T-helper 9 cell (primary cell): ENCODE measurements at regions not wholly inside any gene's neighbourhood (a gene's known extent, or its start where the extent isn't known, plus 50 kb on each side); places are given as distances from the start of the nearest gene placed in this dataset.

Experiments used
- DNase-seq: peaks from one replicate; pipeline ENCODE4 v3.0.0-alpha.2; 2020

DNA sequence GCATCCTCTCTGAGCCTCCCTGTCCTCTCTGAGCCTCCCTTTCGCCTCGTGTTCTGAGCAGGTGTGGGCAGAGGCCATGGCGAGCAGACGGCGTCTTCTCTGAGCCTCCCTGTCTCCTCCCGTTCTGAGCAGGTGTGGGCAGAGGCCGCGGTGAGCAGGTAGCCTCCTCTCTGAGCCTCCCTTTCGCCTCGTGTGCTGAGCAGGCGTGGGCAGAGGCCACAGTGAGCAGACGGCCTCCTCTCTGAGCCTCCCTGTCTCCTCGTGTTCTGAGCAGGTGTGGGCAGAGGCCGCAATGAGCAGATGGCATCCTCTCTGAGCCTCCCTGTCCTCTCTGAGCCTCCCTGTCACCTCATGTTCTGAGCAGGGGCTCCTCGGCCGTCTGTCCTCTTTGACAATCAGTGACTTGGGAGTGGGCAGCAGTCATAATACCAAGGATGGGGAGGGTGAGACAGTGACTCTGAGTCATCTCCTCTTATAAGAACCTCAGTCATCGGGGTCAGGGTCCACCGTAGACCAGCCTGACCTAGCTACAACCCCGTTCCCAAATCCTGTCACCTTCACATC is 395.1 kb upstream of the SALL3 start:
- no peak for DNase-seq

DNA sequence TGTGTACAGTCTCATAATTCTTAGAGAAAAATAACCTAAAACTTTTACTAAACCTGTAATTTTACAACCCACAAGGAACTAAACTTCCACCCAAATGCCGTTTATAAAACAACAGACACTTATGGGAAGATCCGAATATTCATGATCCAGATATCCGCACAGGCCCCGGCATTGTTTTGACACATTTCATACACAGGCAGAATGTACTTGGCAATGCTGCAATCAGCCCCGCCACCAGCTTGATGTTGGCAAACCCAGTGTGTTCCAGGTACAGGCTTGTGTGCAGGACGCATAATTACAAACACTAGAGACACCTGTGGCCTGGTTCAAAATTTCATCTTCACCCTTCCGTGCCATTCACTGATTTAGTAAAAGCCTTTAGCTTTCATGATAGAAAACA is 393.0 kb upstream of the SALL3 start:
- no peak for DNase-seq

DNA sequence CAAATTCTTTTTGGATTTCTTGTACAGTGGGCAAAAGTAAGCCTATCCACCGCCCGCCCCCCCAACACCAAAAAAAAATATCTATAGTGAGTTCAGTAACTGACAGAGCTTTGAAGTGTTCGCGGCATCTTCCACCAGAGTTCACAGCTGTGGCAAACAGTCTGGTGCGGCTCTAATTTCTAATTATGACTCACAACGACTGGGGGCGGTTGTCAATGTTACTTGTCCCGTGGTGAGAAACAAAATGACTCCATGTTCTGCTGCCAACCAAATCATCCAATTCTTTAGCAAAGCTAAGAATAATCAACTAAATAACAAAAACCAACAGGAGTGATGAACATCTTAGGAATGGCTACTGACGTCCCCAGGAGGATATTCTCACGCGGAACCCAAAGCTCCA is 392.5 kb upstream of the SALL3 start:
- DNase-seq, result no peak

GRCh38 chr18:78587626-78588600 is 391.7 kb upstream of the SALL3 start:
- DNase-seq, result no peak

DNA sequence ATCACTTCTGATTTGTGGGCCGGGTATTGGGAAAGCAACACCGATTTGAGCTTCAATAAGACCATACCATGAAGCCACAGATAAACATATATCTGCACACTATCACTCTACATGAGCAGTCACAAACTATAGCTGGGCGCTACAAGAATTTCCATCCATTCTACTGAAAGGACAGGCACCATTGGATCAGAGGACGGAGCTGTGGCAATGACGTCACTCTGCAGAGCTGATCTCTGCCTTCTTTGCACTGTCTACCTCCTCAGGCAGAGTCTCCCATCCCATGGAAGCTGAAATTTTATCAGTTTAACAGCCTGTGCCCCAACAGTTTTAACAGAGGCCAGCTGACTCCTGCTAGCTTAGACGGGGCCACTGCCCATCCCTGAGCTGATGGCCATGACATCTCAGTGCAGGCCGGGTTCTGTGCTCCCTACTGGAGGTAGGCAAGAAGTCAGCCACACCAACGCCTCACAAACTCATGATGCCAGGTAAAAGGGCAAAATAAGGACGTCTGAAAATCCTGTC is 389.6 kb upstream of the SALL3 start:
- no peak for DNase-seq

GRCh38 chr18:78595453-78595852 is 384.2 kb upstream of the SALL3 start:
- no peak for DNase-seq

GRCh38 chr18:78595924-78596573 is 383.6 kb upstream of the SALL3 start:
- DNase-seq, result no peak

- no peak for DNase-seq
Measured at GRCh38 chr18:78596794-78597345, 382.7 kb upstream of the SALL3 start.

- DNase-seq, result no peak
Measured at GRCh38 chr18:78601349-78601748, 378.3 kb upstream of the SALL3 start.

DNA sequence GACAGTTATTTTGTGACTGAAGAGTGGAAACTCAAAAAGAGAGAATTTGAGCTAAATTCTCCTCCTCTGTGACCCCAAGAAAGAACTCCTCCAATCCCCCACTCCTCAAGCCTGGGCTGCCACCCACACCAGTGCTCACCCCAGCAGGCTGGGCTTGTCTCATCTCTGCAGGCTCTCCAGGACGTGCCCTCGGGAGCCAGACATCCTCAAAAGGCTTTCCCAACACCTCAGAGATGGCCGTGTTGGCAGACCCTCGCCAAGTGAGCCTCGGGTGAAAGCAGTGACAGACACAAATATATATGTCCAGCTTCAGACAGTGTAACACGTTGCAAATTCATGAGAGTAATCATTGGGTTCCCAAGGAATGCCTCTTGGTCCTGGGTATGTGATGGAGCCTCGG is 377.7 kb upstream of the SALL3 start:
- no peak for DNase-seq

DNA sequence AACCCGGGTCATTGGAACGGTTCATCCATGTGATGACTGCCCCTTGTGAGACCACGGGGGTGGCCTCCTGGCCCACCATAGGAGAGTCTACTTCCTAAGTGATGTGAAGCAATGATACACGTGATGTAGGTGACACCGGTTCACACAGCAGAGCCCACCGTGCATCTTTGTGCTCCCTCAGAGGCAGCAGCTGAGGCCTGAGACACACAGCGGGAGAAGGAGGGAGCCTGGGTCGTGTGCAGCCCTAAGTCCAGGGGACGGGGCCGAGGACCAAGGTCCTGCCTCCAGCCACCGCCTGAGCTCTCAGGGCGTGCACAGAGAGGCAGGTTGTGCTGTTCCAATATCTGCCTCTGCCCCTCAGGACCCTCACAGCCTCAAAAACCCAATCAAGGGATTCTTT is 377.2 kb upstream of the SALL3 start:
- no peak for DNase-seq

- no peak for DNase-seq
Measured at GRCh38 chr18:78603102-78603983, 376.3 kb upstream of the SALL3 start.

GRCh38 chr18:78605255-78605654 is 374.4 kb upstream of the SALL3 start:
- DNase-seq, result no peak

- no peak for DNase-seq
Measured at GRCh38 chr18:78607221-78607620, 372.4 kb upstream of the SALL3 start.

DNA sequence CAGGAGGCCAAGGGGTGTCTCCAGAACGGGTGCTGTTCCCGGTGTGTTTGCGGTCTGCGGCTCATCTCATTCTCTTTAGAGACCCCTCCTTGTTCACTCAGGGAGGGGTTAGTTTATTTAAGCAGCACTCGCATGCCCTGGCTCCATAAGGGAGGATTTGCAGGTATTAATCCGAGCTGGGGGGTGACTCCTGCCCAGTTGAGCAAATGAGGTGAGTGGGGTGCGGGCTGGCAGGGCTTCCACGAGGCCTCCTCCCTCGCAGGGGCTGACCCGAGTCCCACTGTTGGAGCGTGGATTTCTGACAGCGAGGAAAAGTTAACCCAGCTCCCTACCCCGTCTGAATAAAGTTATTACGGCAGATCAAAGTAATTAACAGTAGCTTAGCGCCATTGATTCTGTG is 371.8 kb upstream of the SALL3 start:
- DNase-seq, result no peak

DNA sequence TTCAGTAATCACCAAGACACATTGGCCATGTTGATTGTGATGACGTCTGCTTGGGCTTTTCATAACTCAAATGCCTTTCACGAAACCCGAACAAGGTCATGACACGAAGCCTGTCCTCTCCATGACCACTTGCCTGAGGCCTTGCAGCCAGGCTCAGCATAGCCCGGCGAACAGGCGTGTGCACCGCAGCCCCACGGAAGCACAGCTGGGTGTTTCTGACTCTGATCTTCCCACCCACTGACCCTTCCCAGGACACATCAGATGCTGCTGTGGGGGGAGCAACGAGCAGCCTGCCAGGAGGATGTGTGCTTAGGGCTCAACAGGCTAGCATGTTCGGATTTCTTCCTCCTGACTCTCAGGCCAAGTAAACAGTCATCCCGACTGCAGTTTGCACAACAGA is 369.4 kb upstream of the SALL3 start:
- DNase-seq, result no peak

- no peak for DNase-seq
Measured at GRCh38 chr18:78611201-78611800, 368.3 kb upstream of the SALL3 start.

DNA sequence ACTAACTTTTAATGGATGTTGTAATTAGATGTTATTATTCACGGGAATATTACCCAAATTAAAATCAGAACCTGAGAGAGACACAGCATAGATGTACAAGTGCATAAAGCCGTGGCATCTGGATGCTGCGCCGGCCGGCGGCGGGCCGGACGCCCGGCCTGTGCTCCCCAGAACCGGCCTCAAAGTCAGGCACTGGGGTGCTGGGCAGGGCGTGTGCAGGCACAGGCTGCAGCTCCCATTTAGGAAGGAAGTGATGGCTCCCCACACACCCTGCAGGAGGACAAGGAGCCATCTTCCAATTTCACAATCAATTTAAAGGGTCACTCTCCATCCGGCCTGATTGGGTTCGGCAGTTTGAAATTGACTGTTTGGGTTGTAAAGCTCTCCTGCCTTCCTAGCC is 367.7 kb upstream of the SALL3 start:
- no peak for DNase-seq

- DNase-seq, result no peak
Measured at GRCh38 chr18:78612318-78612717, 367.3 kb upstream of the SALL3 start.

- DNase-seq, result no peak
Measured at GRCh38 chr18:78612801-78613200, 366.8 kb upstream of the SALL3 start.

DNA sequence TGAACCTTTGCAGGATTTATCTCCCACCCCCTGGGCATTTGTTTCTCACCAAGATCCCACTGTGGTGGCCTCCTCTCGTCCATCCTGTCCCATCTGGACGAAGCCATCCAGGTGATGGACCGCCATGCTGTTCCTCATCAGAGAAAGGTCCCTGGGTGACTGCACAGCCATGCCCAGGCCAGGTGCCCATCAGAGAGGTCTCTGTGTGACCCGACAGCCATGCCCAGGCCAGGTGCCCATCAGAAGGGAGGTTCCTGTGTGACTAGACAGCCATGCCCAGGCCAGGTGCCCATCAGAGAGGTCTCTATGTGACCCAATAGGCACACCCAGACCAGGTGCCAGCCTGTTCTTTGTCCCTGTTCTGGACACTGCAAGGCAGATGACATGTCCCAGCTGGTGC is 360.9 kb upstream of the SALL3 start:
- DNase-seq, result no peak

GRCh38 chr18:78619854-78620253 is 359.8 kb upstream of the SALL3 start:
- DNase-seq, result no peak
